Left kidney (tissue), 1 donor: ENCODE measurements at regions not wholly inside any gene's neighbourhood (a gene's known extent, or its start where the extent isn't known, plus 50 kb on each side); places are given as distances from the start of the nearest gene placed in this dataset.

Experiments
- DNase-seq: peaks from one replicate; pipeline ENCODE4 v3.0.0-alpha.2; 2013

DNA sequence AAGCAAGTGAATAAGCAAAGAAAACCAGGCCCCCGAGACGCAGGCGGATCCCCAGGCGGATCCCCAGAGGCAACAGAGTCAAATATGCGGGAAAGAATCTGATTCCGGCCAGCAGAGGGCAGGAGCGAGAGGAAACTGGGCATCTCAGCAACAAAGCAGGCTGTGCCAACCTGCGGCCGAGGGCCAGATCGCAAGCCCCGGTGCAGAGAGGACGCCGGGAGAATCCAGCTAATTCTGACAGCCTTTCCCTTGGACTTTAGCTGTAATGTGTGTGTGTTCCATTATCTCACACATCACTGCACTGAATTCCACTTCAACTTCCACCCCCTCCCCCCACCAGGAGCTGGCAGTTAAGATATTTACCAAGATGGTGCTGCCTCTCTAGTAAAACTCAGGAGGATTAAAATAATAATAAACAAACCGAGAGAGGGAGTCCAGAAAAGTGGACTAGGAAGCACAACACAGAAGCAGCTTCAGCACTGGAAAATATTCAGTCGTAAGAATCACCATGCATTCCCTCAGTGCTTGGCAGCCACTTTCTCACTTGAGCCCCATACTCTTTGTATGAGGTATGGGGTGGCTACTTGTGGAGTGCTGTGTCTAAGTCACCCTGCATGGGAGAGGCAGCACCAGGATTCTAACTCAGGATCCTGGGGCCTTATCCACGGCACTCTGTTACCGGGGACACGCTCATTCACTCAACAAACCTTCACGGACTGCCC is 66.2 kb upstream of the SNX9 start:
- DNase-seq: peak; percentile 84

DNA sequence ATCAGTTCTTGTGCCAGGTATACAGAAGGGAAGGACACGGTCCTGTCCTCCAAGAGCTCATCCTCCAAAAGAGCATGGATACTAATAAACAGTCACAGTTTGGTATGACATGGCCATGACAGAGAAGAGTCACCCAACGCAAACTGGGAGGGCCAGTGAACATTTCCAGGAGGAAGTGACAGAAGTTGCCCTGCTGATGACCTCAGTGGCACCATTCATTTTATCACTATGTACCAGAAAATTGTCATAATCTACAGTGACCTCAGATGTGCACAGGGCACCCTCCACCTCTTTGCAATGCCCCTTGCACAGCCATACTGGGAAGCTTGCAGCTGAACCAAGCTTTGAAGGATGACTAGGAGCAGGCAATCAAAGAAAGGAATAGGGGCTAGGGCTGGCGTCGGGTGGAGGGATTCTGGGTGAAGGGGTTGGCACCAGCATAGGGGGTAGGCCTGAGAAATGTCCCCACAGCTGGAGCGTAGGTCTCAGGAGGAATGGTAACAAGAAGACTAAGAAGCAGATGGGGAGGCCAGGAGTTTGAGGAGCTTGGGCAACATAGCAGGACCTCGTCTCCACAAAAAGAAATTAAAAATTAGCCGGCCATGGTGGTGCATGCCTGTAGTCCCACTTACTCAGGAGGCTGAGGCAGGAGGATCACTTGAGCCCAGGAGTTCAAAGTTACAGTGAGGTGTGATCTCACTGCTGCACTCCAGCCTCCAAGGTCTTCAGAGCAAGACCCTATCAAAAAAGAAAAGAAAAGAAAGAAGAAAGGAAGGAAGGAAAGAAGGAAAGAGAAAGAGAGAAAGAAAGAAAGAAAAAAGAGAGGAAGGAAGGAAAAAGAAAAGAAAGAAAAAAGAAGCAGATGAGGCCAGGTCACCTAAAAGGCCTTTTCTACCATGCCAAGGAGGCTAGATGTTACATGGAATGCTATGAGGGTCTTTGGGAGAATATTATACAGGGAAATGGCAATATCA is 65.3 kb upstream of the SNX9 start:
- DNase-seq: no peak

DNA sequence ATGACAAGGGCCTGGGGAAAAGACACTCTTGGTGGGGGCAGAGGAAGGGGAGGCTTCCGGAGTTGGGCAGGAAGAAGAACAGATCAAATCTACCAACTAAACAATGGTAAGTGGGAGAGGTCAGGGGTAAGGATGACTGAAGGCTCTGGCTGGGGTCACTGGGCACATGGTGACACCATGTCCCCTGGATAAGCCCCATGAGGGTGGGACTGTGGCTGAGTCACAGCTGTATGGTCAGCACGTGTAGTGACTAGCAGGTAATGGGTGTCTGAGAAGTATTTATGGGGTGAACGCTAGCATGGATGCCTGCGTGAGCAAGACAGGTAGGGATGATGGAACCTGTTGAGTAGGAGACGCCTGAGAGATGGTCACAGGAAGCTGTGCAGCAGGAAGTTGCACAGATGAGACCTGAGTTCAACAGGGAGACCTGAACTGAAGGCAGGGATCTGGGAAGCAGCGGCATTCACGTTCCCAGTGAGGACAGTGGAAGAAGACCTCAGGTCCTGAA is 64.5 kb upstream of the SNX9 start:
- no peak for DNase-seq

DNA sequence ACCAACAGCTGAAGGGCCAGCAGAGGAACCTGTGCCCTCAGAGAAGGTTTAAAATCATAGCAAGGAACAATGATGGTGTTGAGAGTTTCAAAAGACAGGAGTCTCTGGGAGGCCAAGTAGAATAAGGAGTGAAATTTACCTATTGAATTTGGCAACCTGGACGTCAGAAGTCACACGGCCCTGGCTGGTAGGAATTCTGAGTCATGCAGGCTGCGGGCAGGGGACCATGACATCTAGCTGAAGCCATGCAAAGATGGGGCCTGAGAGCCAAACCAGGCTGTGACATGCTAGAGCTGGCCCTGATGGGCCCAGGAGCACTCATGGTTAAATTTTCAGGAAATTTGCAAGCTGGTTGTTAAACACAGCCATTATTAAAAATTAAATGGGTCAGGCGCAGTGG is 64.0 kb upstream of the SNX9 start:
- DNase-seq: no peak

DNA sequence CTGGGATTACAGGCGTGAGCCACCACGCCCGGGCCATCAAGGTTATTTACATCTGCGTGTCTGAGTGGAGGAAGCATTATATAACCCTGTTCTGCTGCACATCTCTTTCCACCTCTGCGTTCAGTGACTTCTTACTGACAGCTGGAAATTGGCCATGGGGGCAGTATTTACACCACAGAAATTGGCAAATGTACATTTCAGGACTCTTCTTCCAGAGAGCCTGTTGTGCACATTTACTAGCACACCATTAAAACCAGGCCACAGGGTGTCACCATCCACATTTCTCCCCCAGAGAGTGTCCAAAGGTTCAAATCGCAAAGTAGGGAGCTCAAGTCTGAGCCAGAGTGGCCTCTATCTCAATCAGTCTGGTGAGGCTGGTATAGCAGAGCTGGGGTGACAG is 62.9 kb upstream of the SNX9 start:
- DNase-seq: no peak

DNA sequence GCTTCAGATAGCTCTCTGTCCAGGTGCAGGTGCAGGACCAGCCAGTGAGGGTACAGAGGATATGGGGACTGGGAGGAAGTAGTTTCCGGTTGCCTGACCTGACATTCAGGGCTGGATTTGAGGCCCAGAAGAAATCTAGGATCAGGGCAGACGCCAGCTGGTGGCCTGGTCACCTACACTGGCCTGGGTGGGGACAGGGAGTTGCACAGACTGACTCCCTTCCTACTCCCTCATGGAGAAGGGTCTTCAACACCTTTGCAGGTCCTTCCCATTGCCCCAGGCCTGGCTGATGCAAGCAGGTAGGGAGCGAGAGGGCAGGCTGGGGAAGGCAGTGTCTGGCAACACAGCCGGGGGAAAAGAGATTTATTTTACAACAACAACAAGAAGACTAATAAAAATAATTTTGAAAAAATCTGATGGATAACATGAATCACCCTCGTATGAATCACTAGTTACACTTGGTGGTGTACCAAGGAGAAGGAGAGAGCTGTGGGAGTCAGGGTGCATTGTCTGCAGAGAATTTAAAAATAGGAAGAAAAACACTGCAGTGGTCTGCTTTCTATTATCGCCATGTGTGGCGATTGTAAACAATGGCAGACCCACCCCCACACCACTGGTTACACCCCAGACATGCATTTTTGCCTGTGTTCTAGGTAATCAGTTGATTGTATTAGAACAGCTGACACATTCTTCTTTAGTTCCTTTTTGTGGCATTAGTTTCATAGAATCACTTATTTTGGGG is 62.3 kb upstream of the SNX9 start:
- no peak for DNase-seq

DNA sequence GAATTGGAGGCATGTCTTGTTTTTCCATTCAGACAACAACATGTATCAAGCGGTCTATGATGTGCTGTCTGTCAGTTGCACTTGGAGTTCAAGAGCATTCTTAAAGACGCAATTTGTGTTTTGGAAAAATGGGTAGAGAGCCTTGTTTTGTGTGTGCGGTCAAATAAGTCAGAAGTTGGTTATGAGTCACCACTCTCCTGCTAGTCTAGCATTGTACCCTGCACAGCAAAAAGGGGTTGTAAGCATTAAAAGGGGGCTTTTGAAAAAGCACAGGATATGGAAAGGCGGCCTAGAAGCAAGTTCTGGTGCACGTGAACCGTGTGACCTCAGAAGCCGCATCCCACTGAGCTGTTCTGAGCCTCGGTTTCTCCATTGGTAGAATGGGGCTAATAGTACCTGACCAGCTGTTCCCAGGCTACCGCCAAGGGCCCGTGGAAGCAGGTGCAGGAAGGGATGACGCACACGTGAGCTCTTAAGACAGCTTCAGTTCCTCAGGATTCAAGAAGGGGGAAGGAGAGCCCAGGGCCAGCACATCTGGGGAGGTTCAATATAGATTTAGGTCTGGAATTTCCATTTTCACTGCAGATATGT is 61.6 kb upstream of the SNX9 start:
- DNase-seq: no peak

DNA sequence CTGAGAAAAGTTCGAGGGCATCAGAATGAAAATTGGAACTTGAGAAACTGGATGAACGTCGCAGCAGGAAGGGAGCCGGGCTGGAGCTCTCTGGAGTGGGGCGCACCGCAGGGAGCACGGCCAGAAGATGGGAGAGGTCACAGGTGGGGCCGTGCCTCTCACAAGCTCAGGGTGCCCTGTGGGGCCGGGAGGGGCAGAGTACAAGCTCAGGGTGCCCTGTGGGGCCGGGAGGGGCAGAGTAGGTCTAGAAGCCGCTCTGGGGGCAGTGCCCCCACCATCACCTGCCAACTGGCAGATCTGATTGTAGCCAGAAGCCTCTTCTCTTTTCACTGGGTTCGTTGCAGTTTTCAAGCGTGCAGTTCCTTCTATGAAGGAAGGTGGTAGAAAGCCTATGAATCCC is 61.1 kb upstream of the SNX9 start:
- no peak for DNase-seq

DNA sequence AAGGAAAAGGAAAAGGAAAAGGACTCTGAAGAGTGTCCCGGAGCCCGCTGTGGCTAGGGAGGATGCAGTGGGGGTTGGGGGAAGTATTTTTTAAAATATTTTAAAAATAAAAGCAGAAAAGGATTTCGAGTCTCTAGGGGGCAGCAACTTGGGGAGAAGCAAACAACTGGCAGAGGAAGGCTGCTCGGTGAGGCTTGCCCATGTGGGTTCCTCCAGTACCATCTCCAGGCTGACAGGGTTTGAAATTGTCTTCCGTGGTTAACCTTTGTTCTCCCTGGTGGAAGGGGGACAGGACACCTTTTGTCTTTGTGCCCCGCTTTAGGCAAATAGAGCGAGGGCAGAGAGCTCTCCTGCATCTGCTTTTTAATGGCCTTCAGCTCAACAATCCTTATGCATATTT is 60.4 kb upstream of the SNX9 start:
- no peak for DNase-seq

DNA sequence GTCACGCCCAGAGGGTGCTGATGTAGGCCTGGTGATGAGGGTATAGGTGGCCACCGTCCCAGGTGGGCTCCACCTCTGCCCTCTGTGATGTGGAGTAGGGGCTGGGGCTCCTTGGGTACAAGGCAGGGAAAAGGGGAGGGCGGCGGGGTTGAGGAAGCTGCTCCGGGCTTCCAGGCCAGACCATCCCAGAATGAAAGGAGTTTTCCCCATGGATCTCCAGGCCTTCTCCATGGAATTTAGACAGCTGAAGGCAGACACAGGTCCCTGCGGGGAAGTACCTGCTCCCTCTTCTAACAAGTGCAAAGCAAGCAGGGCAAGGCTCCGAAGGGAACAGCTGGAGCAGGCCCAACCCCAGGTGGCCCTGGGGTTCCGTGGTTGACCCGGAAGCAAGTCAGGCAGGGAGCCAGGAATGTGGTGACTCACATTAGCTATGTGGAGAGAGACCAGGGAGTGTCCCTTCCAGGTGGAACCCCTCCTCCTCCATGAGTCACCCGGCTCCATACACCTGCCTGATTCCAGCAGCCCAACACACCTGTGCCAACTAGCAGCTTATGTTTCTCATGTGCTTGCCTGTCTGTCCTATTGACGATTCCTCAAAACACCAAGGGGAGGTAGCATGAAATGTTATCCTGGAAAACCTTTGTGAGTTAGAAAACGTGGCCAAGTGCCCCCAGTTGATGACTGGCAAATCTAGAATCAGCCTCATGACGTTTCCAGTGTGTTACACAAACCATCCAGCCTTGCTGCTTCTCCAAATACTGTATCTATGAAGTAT is 59.7 kb upstream of the SNX9 start:
- peak; percentile 60 for DNase-seq

DNA sequence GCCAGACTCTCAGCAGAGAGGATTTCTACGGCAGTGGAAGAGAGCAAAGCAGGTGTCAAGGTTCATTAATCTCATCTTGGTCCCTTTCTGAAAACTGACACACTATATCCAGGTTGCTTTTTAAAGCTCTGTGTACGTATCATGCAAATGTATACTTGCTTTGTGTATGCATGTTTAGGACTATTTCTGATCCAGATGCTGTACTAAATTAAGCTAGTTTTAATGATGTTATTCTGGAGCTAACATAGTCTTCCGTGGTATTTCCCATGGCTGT is 59.2 kb upstream of the SNX9 start:
- DNase-seq: no peak

DNA sequence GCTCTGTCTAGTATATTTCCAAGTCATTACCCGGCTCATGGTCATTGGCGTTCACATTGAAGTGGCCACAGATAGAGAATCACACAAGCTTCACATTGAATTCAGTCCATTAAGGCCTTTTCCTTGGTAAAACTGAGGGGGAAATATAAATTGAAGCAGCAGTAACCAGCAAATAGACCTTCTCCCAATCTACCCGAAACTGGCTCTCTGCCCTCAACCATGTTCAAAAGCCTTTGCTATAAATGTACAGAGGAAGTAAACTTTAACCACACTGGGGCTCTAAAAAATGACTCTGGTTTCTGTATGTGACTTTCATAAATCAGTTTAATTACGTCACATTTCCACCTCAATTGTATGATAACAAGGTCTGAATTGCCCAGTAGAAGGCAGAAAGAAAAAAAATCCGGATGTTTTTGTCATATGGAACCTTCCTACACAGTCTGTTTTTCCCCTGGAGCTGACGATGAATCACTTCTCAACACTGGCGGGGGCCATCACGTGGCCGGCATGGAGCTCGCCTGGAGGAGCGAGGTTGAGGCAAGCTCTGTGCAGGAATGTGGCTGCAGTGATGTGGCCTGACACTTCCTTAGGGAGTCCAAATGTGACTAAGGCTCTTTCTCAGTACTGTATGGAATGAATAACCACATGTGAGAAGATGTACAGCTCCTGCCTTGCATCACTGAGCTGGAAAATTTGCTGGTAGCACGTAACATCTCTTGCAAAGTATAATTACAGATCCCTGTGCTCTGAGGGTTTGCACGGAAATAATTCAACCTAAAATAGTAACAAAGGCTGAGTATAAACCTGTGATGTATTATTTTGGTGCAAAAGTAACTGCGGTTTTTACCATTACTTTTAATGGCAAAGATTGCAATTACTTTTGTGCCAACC is 58.6 kb upstream of the SNX9 start:
- peak; percentile 85 for DNase-seq

DNA sequence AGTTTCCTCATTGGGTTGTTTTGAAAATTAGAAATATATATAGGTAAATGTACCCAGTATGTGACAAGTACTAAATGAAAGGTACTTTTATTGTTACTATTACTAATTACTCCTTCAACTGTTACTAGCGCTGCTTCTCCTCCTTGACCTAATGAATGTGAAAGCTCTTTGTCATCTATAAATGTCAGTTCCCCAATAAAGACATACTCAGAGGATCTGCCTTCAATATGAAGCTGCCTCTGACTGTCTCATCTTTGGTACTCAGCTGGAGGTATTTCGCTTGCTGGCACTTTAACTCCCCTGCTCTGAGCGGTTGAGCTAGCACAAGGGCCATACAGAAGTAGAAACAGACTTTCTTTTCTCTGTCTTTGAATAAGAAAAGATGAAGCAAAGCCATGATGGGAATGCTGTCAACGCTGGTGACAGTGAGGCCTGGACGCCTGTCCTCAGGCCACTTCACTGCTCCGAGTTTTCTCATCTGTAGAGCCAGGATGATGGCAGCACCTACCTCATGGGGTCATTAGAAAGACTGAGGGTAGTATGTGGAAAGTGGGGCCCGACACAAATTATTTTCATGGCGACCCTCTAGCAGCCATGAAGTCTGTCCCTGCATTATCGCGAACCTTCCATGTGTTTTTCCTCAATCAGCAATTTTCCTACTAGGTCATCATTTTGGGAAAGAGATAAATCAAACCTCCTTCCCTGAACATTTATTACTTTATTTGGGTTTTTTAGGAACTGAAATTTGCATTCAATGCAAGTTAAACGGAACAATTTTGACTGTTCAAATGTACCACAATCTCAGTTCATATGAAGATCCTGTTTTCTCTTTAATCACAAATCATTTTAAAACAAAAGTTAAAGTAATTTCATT is 55.9 kb upstream of the SNX9 start:
- no peak for DNase-seq

DNA sequence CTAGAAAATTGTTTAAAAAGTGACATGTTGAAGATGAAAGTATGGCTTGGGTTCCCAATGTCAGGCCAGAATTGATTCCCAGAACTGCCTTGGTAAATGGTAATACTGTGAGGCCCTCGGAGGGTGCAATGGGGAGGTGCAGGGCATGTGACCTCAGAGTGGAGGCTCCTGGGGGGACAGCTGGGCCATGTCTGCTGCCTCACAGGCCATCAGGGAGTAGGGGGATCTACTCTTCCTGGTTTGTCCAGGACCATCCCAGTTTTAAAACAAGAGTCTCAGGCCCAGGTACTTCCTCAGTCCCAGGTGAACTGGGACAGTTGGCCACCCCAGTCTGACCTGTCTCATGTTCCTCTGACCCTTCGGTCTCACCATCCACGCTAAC is 55.3 kb upstream of the SNX9 start:
- no peak for DNase-seq

DNA sequence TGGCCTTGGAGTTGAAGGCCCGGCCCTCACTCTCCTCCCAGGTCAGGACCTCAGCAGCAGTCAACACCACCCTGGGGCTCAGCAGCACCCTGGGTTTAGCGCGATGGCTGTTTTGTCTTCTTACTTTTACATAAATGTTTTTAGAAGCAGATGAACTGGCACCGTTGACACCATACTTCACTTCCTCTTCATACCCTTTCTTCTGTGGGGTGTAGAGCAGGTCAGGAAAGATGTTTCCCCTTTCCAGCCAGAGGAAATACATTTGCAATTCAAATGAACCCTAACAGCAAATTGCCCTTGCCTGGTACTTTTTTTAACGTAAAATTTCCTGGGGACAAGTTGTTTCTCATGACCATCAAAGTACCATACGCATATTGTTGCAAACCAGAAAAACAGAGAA is 54.7 kb upstream of the SNX9 start:
- DNase-seq: no peak

DNA sequence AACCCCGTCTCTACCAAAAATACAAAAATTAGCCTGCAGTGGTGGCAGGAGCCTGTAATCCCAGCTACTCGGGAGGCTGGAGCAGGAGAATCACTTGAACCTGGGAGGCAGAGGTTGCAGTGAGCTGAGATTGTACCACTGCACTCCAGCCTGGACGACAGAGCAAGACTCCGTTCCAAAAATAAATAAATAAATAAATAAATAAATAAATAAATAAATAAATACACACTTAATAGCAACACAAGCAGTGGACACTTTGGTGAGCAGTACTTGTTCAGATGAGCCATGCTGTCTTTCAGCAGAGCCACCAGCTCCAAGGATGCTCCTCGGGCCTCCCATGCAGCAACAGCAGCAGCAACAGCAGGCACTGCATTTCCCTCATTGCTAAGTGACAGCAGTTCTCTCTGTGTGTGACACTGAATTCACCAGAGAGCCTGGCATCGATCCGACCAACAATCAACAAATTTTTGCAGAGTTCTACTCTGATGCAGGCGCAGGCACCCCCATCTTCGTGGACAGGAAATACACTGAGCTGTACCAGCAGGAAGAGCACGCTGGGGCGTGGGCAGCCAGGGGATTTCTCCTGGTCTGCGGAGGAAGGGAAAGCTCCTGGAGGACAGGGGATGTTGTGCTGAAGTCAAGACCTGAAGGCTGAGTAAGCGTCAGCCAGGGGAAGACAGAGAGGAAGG is 54.0 kb upstream of the SNX9 start:
- DNase-seq: no peak

DNA sequence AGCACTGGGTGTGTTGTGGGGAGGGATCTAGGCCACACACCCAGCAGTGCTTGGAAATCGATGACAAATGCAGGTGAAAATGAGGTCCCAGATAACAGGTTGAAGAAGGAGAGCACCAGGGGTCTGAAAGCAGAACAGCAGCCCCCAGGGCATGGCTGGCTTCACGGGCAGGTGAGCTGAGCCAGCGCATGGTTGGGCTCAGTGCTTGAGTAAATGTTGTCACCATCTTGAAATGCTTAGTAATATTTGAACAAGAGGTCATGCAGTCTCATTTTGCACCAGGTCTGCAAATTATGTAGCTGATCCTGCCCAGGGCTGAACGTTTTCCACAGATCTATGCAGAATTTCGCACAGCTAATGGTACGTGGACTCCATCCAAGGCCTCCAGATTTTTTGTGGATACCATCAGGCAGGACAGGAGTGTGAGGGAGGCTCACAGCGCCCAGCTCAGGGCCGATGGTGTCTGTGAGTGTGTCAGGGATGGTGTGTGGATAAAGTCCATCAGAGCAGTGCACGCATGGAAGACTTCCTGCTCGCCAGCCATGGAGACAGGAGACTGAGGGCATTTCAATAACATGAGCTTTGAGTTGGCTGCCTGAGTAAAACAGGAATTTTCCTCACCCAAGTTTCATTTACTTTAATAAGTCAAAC is 53.1 kb upstream of the SNX9 start:
- no peak for DNase-seq

DNA sequence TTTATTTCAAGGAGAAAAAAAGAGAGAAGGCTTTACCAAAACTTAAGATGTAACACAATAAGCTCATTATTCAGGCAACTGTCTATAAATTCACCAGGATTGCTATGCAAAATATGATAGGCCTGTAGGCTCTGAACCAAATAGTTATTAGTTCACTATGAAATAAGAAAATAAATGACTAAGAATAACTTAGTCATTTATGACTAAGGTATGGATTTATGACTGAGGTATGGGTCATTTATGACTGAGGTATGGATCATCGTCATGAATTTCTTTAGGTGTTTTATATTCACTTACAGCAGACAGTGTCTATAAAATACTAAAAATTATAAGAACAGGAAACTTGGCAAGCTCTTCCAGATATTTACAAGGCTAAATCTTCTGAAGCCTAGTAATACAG is 52.1 kb upstream of the SNX9 start:
- no peak for DNase-seq
